PC-3 (cell line): ENCODE measurements at regions not wholly inside any gene's neighbourhood (a gene's known extent, or its start where the extent isn't known, plus 50 kb on each side); places are given as distances from the start of the nearest gene placed in this dataset.

Experiments used
- ATAC-seq: fragments of 200-7000 bp; cut with Tn5 transposase; 2 replicates; pipeline ENCODE4 v1.9.1; 2020; ENCODE audit warnings: mild to moderate bottlenecking, moderate library complexity
- BruUV-seq: library from RNA; stranded (reverse); fragments of 400-500 nt; replicated peaks from 2 replicates; lab custom pipeline; 2021; lab: Mats Ljungman, UMichigan
- CTCF ChIA-PET: fragments of 300-600 bp; sonication (Branson Sonifier 250); formaldehyde crosslinking; loops from one replicate; lab custom pipeline; 2022; ENCODE audit warnings: antibody characterized with exemption; lab: Charles Lee
- POLR2A ChIA-PET: fragments of 300-600 bp; sonication (Branson Sonifier 250); formaldehyde crosslinking; loops from one replicate; lab custom pipeline; 2022; ENCODE audit warnings: antibody characterized with exemption; ENCODE audit not compliant: unreplicated experiment; lab: Charles Lee
- DNase-seq: peaks from one replicate; pipeline ENCODE4 v3.0.0-alpha.2; 2015
- H2AFZ ChIP-seq: fragments of 300-600 bp; sonication (generic); 2 replicates; pipeline ENCODE4 v1.6.0; 2016; ENCODE audit warnings: antibody characterized with exemption, low read length
- H3F3A ChIP-seq: fragments of 300-600 bp; sonication (generic); one replicate; pipeline ENCODE4 v1.6.0; 2017; ENCODE audit warnings: antibody characterized with exemption, low read length, control low read depth, mild to moderate bottlenecking; ENCODE audit not compliant: unreplicated experiment
- H3K27ac ChIP-seq: fragments of 300-600 bp; sonication (generic); 2 replicates; pipeline ENCODE4 v1.5.1; 2016; ENCODE audit warnings: mild to moderate bottlenecking, low read length
- H3K27me3 ChIP-seq: fragments of 300-600 bp; sonication (generic); 2 replicates; pipeline ENCODE4 v1.6.1; 2016; ENCODE audit warnings: low read length, mixed read lengths
- H3K36me3 ChIP-seq: fragments of 300-600 bp; sonication (generic); 2 replicates; pipeline ENCODE4 v1.6.1; 2016; ENCODE audit warnings: low read depth, mixed run types, low read length, mixed read lengths
- H3K4me1 ChIP-seq: fragments of 300-600 bp; sonication (generic); 2 replicates; pipeline ENCODE4 v1.5.1; 2016; ENCODE audit warnings: low read length; ENCODE audit not compliant: insufficient read depth
- H3K4me2 ChIP-seq: fragments of 300-600 bp; sonication (generic); 2 replicates; pipeline ENCODE4 v1.6.0; 2016; ENCODE audit warnings: low read length
- H3K4me3 ChIP-seq: fragments of 300-600 bp; sonication (generic); 2 replicates; pipeline ENCODE4 v1.5.1; 2016; ENCODE audit warnings: mild to moderate bottlenecking, low read length, mixed read lengths
- H3K79me2 ChIP-seq: fragments of 300-600 bp; sonication (generic); 2 replicates; pipeline ENCODE4 v1.6.1; 2017; ENCODE audit warnings: low read length, mixed read lengths
- H3K9ac ChIP-seq: fragments of 300-600 bp; sonication (generic); 2 replicates; pipeline ENCODE4 v1.6.0; 2016; ENCODE audit warnings: mild to moderate bottlenecking, low read length
- H3K9me2 ChIP-seq: fragments of 300-600 bp; sonication (generic); replicated peaks from 2 replicates; pipeline ENCODE4 v1.6.1; 2016; ENCODE audit warnings: mixed run types, low read length, mixed read lengths
- H3K9me3 ChIP-seq: fragments of 300-600 bp; sonication (generic); 2 replicates; pipeline ENCODE4 v1.6.1; 2016; ENCODE audit warnings: low read length, mixed read lengths
- H4K20me1 ChIP-seq: fragments of 300-600 bp; sonication (generic); 2 replicates; pipeline ENCODE4 v1.6.1; 2016; ENCODE audit warnings: low read length, mixed read lengths
- EZH2 ChIP-seq: fragments of 300-600 bp; sonication (generic); IDR thresholded peaks from one replicate; pipeline ENCODE4 v1.6.1; 2017; ENCODE audit warnings: antibody characterized with exemption, mild to moderate bottlenecking, low read length; ENCODE audit not compliant: unreplicated experiment
- EZH2phosphoT487 ChIP-seq: fragments of 300-600 bp; sonication (generic); IDR thresholded peaks from 2 replicates; pipeline ENCODE4 v1.6.1; 2018; ENCODE audit warnings: mild to moderate bottlenecking, antibody characterized with exemption, low read length, borderline replicate concordance
- intact Hi-C: fragments of 100-400 bp; cut with micrococcal nuclease; formaldehyde crosslinking; loops from 2 replicates; pipeline ENCODE4 v1.9.0; 2023
- TF ChIP-seq, protein P1 (sequence below): fragments of 300-600 bp; sonication (generic); conservative IDR thresholded peaks from 2 replicates; pipeline ENCODE4 v1.5.1; 2017; ENCODE audit warnings: antibody characterized with exemption, low read depth, mild to moderate bottlenecking, low read length

DNA sequence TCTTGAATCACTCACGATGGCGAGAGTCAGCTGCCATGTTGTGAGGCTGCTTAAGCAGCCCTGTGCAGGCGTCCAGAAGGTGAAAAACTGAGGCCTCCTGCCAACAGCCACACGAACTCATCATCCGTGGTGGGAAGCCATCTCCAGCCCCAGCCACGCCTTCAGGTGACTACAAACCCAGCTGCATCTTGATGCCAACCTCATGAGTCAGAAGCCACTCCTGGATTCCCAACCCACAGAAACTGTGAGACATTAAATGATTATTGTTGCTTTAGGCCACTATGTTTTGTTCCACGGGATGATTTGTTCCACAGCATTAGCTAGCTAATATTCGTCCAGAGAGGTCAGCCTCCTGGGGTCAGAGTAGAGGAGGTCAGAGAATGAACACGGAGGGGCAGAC, 80.5 kb downstream of the SNX5 start:
- peak; percentile 94 for DNase-seq
- H3K4me3 ChIP-seq = no peak overlapping the region
- CTCF ChIA-PET = no interaction called here

GRCh38 chr20:17887331-17888030, 81.1 kb downstream of the SNX5 start:
- Histone ChIP-seq H4K20me1 (no peaks in the 10 kb centered on the region), H3K79me2 (no peaks in the 10 kb centered on the region), H3K27me3 (no peaks in the 10 kb centered on the region), H3K4me2 (no peak overlapping the region), H3K9ac (peak overlapping the region; percentile 8), H3K4me1 (peaks cover 18% of the 10 kb centered on the region), H3K36me3 (peaks cover 4% of the 10 kb centered on the region; the same call in 1 of the 2 replicates), H2AFZ (peak overlapping the region; percentile 30), H3K9me3 (peaks cover 14% of the 10 kb centered on the region; the same call in 1 of the 2 replicates), H3K9me2 (no peaks in the 10 kb centered on the region), H3F3A (no peaks in the 10 kb centered on the region), H3K4me3 (no peak overlapping the region), H3K27ac (peak overlapping the region; percentile 51)
- TF ChIP-seq EZH2phosphoT487 (no peak), EZH2 (no peak)
- TF ChIP-seq, protein P1, sequence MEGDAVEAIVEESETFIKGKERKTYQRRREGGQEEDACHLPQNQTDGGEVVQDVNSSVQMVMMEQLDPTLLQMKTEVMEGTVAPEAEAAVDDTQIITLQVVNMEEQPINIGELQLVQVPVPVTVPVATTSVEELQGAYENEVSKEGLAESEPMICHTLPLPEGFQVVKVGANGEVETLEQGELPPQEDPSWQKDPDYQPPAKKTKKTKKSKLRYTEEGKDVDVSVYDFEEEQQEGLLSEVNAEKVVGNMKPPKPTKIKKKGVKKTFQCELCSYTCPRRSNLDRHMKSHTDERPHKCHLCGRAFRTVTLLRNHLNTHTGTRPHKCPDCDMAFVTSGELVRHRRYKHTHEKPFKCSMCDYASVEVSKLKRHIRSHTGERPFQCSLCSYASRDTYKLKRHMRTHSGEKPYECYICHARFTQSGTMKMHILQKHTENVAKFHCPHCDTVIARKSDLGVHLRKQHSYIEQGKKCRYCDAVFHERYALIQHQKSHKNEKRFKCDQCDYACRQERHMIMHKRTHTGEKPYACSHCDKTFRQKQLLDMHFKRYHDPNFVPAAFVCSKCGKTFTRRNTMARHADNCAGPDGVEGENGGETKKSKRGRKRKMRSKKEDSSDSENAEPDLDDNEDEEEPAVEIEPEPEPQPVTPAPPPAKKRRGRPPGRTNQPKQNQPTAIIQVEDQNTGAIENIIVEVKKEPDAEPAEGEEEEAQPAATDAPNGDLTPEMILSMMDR = no peak
- CTCF ChIA-PET = no interaction called here
- no peak; the same call in 1 of the 2 replicates for ATAC-seq
- intact Hi-C loops = no loop called here
- no TSS peak for BruUV-seq
- POLR2A ChIA-PET = no interaction called here
- no peak for DNase-seq

More for the DNA sequence above, 80.5 kb downstream of the SNX5 start:
- TF ChIP-seq, protein P1 = no peak
- TF ChIP-seq EZH2 = no peak
- no peak for TF ChIP-seq EZH2phosphoT487
- POLR2A ChIA-PET = no interaction called here
- peak overlapping the region; percentile 68 for H3K27ac ChIP-seq
- peak overlapping the region; percentile 8 for H3K9ac ChIP-seq
- H3K9me2 ChIP-seq = no peaks in the 10 kb centered on the region
- peaks cover 4% of the 10 kb centered on the region; the same call in 1 of the 2 replicates for H3K36me3 ChIP-seq
- H3F3A ChIP-seq = no peaks in the 10 kb centered on the region
- H4K20me1 ChIP-seq = no peaks in the 10 kb centered on the region
- H3K9me3 ChIP-seq = peaks cover 14% of the 10 kb centered on the region; the same call in 1 of the 2 replicates
- H3K4me1 ChIP-seq = peaks cover 18% of the 10 kb centered on the region
- no TSS peak for BruUV-seq
- H3K79me2 ChIP-seq = no peaks in the 10 kb centered on the region
- intact Hi-C loops = no loop called here
- no peaks in the 10 kb centered on the region for H3K27me3 ChIP-seq
- peak; percentile 89 for ATAC-seq
- H2AFZ ChIP-seq = peak overlapping the region; percentile 30
- H3K4me2 ChIP-seq = no peak overlapping the region

DNA sequence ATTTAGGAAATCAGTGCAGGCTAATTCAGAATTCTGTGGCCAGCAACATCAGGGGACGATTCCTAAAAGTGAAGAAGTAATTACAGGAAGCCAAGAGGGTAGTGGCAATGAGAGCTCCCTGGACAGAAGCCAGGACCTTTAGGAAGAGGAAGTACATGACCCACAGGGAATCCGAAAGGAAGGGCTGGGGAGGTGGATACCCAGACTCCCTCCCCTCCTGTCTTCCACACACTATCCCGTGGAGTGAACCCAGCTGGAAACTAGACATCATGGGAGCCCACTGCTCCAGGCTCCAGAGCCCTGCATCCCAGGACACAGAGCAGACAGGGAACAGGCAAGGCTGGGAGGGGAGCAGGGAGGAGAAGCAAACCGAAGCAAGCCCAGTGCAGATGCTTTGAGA, 83.0 kb downstream of the SNX5 start:
- no peak for ATAC-seq
- Histone ChIP-seq H3K9ac (no peak overlapping the region), H3K27ac (no peak overlapping the region), H3K4me3 (no peak overlapping the region), H3K4me2 (no peak overlapping the region), H3K4me1 (peaks cover 18% of the 10 kb centered on the region), H3K36me3 (peaks cover 4% of the 10 kb centered on the region; the same call in 1 of the 2 replicates), H4K20me1 (no peaks in the 10 kb centered on the region), H3F3A (no peaks in the 10 kb centered on the region), H3K79me2 (no peaks in the 10 kb centered on the region), H3K9me3 (peaks cover 14% of the 10 kb centered on the region; the same call in 1 of the 2 replicates), H3K9me2 (no peaks in the 10 kb centered on the region), H2AFZ (no peak overlapping the region), H3K27me3 (no peaks in the 10 kb centered on the region)
- no peak for DNase-seq
- no TSS peak for BruUV-seq
- TF ChIP-seq EZH2phosphoT487 = no peak
- no peak for TF ChIP-seq EZH2
- TF ChIP-seq, protein P1 = no peak
- ChIA-PET CTCF (no interaction called here), POLR2A (no interaction called here)
- intact Hi-C loops = no loop called here
